H9 (cell line): ENCODE measurements at regions not wholly inside any gene's neighbourhood (a gene's known extent, or its start where the extent isn't known, plus 50 kb on each side); places are given as distances from the start of the nearest gene placed in this dataset.

ENCODE experiments used
- DNase-seq: peaks from one replicate; pipeline ENCODE4 v3.0.0-alpha.2; 2017
- H2AFZ ChIP-seq: one replicate; pipeline ENCODE4 v1.6.1; 2013; ENCODE audit warnings: mild to moderate bottlenecking, low read length, control low read depth, moderate library complexity
- H2AK5ac ChIP-seq: 2 replicates; pipeline ENCODE4 v1.6.1; 2013; ENCODE audit warnings: low read length, control low read depth, mixed read lengths; ENCODE audit not compliant: insufficient read length
- H2BK120ac ChIP-seq: one replicate; pipeline ENCODE4 v1.6.1; 2013; ENCODE audit warnings: low read depth, mild to moderate bottlenecking, low read length, control low read depth, inconsistent platforms; ENCODE audit not compliant: poor library complexity, severe bottlenecking
- H2BK12ac ChIP-seq: 2 replicates; pipeline ENCODE4 v1.6.1; 2013; ENCODE audit warnings: low read length, control low read depth, mixed read lengths, low read depth; ENCODE audit not compliant: insufficient read length
- H2BK15ac ChIP-seq: 2 replicates; pipeline ENCODE4 v1.6.1; 2013; ENCODE audit warnings: low read depth, low read length, control low read depth
- H2BK20ac ChIP-seq: one replicate; pipeline ENCODE4 v1.6.1; 2013; ENCODE audit warnings: low read depth, mild to moderate bottlenecking, low read length, control low read depth, inconsistent platforms; ENCODE audit not compliant: poor library complexity, severe bottlenecking
- H2BK5ac ChIP-seq: 2 replicates; pipeline ENCODE4 v1.6.1; 2013; ENCODE audit warnings: low read length, control low read depth, mixed read lengths; ENCODE audit not compliant: insufficient read length
- H3K14ac ChIP-seq: 2 replicates; pipeline ENCODE4 v1.6.1; 2013; ENCODE audit warnings: low read length, control low read depth; ENCODE audit not compliant: insufficient read depth
- H3K18ac ChIP-seq: 2 replicates; pipeline ENCODE4 v1.6.1; 2013; ENCODE audit warnings: low read depth, mild to moderate bottlenecking, mixed read lengths, low read length, control low read depth; ENCODE audit not compliant: insufficient read length
- H3K23ac ChIP-seq: 2 replicates; pipeline ENCODE4 v1.6.1; 2013; ENCODE audit warnings: low read length, control low read depth, mixed read lengths, low read depth; ENCODE audit not compliant: insufficient read length
- H3K23me2 ChIP-seq: 2 replicates; pipeline ENCODE4 v1.6.1; 2013; ENCODE audit warnings: low read depth, mild to moderate bottlenecking, mixed read lengths, low read length, control low read depth; ENCODE audit not compliant: insufficient read length, poor library complexity, severe bottlenecking
- H3K27ac ChIP-seq: 2 replicates; pipeline ENCODE4 v1.5.1; 2013; ENCODE audit warnings: low read length, control low read depth, mixed read lengths, low read depth; ENCODE audit not compliant: insufficient read length
- H3K27me3 ChIP-seq: 2 replicates; pipeline ENCODE4 v1.6.1; 2013; ENCODE audit warnings: low read length, control low read depth, inconsistent platforms; ENCODE audit not compliant: insufficient read depth
- H3K4ac ChIP-seq: 2 replicates; pipeline ENCODE4 v1.6.1; 2013; ENCODE audit warnings: low read depth, mild to moderate bottlenecking, control low read depth, inconsistent platforms, low read length, moderate library complexity
- H3K4me1 ChIP-seq: 2 replicates; pipeline ENCODE4 v1.6.1; 2013; ENCODE audit warnings: low read length, control low read depth, inconsistent platforms; ENCODE audit not compliant: insufficient read depth
- H3K4me2 ChIP-seq: 2 replicates; pipeline ENCODE4 v1.6.1; 2013; ENCODE audit warnings: low read length, control low read depth, mixed read lengths; ENCODE audit not compliant: insufficient read length, insufficient read depth
- H3K56ac ChIP-seq: 2 replicates; pipeline ENCODE4 v1.6.1; 2013; ENCODE audit warnings: low read depth, mild to moderate bottlenecking, mixed read lengths, low read length, control low read depth; ENCODE audit not compliant: insufficient read length
- H3K79me1 ChIP-seq: 2 replicates; pipeline ENCODE4 v1.6.1; 2013; ENCODE audit warnings: low read depth, mild to moderate bottlenecking, moderate library complexity, low read length, control low read depth, inconsistent platforms; ENCODE audit not compliant: insufficient read depth, poor library complexity, severe bottlenecking
- H3K79me2 ChIP-seq: 2 replicates; pipeline ENCODE4 v1.6.1; 2013; ENCODE audit warnings: low read length, control low read depth, inconsistent platforms; ENCODE audit not compliant: insufficient read depth
- H3K9ac ChIP-seq: 2 replicates; pipeline ENCODE4 v1.6.1; 2013; ENCODE audit warnings: low read length, control low read depth, mixed read lengths; ENCODE audit not compliant: insufficient read length; ENCODE audit errors: extremely low read depth
- H3K9me3 ChIP-seq: one replicate; pipeline ENCODE4 v1.6.1; 2013; ENCODE audit warnings: low read depth, low read length, inconsistent platforms; ENCODE audit not compliant: control insufficient read depth
- H3T11ph ChIP-seq: one replicate; pipeline ENCODE4 v1.6.1; 2013; ENCODE audit warnings: mild to moderate bottlenecking, low read length, control low read depth, inconsistent platforms
- H4K20me1 ChIP-seq: one replicate; pipeline ENCODE4 v1.6.1; 2013; ENCODE audit not compliant: control insufficient read depth, insufficient read length, insufficient read depth
- H4K5ac ChIP-seq: 2 replicates; pipeline ENCODE4 v1.6.1; 2013; ENCODE audit warnings: low read depth, mild to moderate bottlenecking, mixed read lengths, low read length, control low read depth; ENCODE audit not compliant: insufficient read length
- H4K8ac ChIP-seq: replicated peaks from 2 replicates; pipeline ENCODE4 v1.6.1; 2013; ENCODE audit warnings: low read length, control low read depth, mixed read lengths, low read depth; ENCODE audit not compliant: insufficient read length
- H4K91ac ChIP-seq: 2 replicates; pipeline ENCODE4 v1.6.1; 2013; ENCODE audit warnings: low read depth, mild to moderate bottlenecking, moderate library complexity, mixed read lengths, low read length, control low read depth; ENCODE audit not compliant: insufficient read length
- H3K27ac Mint-ChIP-seq, 3 experiments: 2 replicates in 2 of 3; 3 replicates in 1 of 3; pipeline ENCODE4 v1.8.0; 2020 to 2021; ENCODE audit warnings: mixed read lengths in 3 of 3, mild to moderate bottlenecking in 1 of 3, moderate library complexity in 1 of 3
- H3K27me3 Mint-ChIP-seq: 2 replicates; pipeline ENCODE4 v1.8.0; 2021; ENCODE audit warnings: low read depth, mild to moderate bottlenecking, moderate library complexity, mixed read lengths
- H3K36me3 Mint-ChIP-seq, 3 experiments: 2 replicates in 2 of 3; 3 replicates in 1 of 3; pipeline ENCODE4 v1.8.0; 2020 to 2021; ENCODE audit warnings: low read depth in 3 of 3, mixed read lengths in 3 of 3; ENCODE audit not compliant: insufficient read depth in 1 of 3
- H3K4me1 Mint-ChIP-seq, 2 experiments: 2 replicates each; pipeline ENCODE4 v1.8.0; 2020; ENCODE audit warnings: mixed read lengths in 2 of 2
- H3K4me3 Mint-ChIP-seq, 2 experiments: 2 replicates in 1 of 2; 3 replicates in 1 of 2; pipeline ENCODE4 v1.8.0; 2020 to 2021; ENCODE audit warnings: mild to moderate bottlenecking in 2 of 2, mixed read lengths in 2 of 2, moderate library complexity in 1 of 2
- H3K9me3 Mint-ChIP-seq, 2 experiments: 2 replicates in 1 of 2; 3 replicates in 1 of 2; pipeline ENCODE4 v1.8.0; 2020; ENCODE audit warnings: mild to moderate bottlenecking in 2 of 2, mixed read lengths in 2 of 2, moderate library complexity in 1 of 2
- WGBS: extraction: QIAGEN DNeasy Blood & Tissue Kit; methylation state at CpG from one replicate; pipeline ENCODE4 v1.1.7; 2013; ENCODE audit warnings: missing lambda C conversion rate, low lambda C conversion rate, mixed read lengths; ENCODE audit not compliant: insufficient read length; ENCODE audit errors: extremely low coverage; 5-methylcytosine and 5-hydroxymethylcytosine counted together
- TF ChIP-seq, protein P1 (sequence below): fragments of 200-600 bp; sonication (generic); conservative IDR thresholded peaks from 3 replicates; pipeline ENCODE4 v1.8.0; 2021; ENCODE audit warnings: antibody characterized with exemption, mild to moderate bottlenecking

DNA sequence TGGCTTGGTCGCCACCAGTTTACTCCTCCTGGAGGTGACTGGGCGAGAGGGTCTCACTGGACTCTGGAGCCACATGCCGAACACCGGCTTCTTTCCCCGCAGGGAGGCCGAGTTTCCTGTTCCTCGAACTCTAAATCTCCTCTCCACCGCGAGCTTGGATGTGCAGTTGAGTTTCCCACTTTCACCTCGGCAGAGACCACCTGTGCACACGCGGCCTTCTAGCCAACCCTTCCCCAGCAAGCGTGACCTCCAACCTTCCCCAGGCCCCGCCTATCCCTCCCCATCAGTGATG lies 380.1 kb downstream of the IRX2 start:
- H3T11ph ChIP-seq, result no peak overlapping the region
- H4K5ac ChIP-seq, result no peak overlapping the region
- H2BK120ac ChIP-seq, result no peak overlapping the region
- no peak overlapping the region for H2BK12ac ChIP-seq
- H2BK15ac ChIP-seq, result no peak overlapping the region
- H4K20me1 ChIP-seq, result no peaks in the 10 kb centered on the region
- Mint-ChIP-seq H3K4me3 (no peak overlapping the region), H3K27me3 (peaks cover 4% of the 10 kb centered on the region; the same call in 1 of the 2 replicates), H3K4me1 (peaks cover 4 to 5% of the 10 kb centered on the region in 2 experiments; a peak in 3 of 4 replicates), H3K36me3 (no peaks in the 10 kb centered on the region; a peak in 1 of 7 replicates), H3K27ac (no peak overlapping the region; a peak in 1 of 7 replicates), H3K9me3 (peaks cover 3 to 6% of the 10 kb centered on the region in 2 experiments; a peak in 4 of 5 replicates)
- H3K27me3 ChIP-seq, result no peaks in the 10 kb centered on the region
- no peak overlapping the region for H3K23ac ChIP-seq
- no peak overlapping the region for H3K9ac ChIP-seq
- no peaks in the 10 kb centered on the region for H3K9me3 ChIP-seq
- no peak overlapping the region for H3K14ac ChIP-seq
- H3K79me2 ChIP-seq, result no peaks in the 10 kb centered on the region
- no peak overlapping the region for H2AFZ ChIP-seq
- H3K56ac ChIP-seq, result no peak overlapping the region
- WGBS, result no CpG with 5 or more reads among the region's 14 CpGs
- H3K4ac ChIP-seq, result no peak overlapping the region
- no peaks in the 10 kb centered on the region for H3K4me1 ChIP-seq
- no peak overlapping the region for H2AK5ac ChIP-seq
- H3K79me1 ChIP-seq, result no peaks in the 10 kb centered on the region
- DNase-seq, result no peak
- no peak overlapping the region for H3K4me2 ChIP-seq
- no peak overlapping the region for H3K27ac ChIP-seq
- no peaks in the 10 kb centered on the region for H3K23me2 ChIP-seq
- no peak overlapping the region for H2BK5ac ChIP-seq
- TF ChIP-seq, protein P1, sequence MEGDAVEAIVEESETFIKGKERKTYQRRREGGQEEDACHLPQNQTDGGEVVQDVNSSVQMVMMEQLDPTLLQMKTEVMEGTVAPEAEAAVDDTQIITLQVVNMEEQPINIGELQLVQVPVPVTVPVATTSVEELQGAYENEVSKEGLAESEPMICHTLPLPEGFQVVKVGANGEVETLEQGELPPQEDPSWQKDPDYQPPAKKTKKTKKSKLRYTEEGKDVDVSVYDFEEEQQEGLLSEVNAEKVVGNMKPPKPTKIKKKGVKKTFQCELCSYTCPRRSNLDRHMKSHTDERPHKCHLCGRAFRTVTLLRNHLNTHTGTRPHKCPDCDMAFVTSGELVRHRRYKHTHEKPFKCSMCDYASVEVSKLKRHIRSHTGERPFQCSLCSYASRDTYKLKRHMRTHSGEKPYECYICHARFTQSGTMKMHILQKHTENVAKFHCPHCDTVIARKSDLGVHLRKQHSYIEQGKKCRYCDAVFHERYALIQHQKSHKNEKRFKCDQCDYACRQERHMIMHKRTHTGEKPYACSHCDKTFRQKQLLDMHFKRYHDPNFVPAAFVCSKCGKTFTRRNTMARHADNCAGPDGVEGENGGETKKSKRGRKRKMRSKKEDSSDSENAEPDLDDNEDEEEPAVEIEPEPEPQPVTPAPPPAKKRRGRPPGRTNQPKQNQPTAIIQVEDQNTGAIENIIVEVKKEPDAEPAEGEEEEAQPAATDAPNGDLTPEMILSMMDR, result no peak
- no peak overlapping the region for H2BK20ac ChIP-seq
- no peak overlapping the region for H4K91ac ChIP-seq
- H4K8ac ChIP-seq, result no peak overlapping the region
- no peak overlapping the region for H3K18ac ChIP-seq
